ENCODE measurements at regions not wholly inside any gene's neighbourhood (a gene's known extent, or its start where the extent isn't known, plus 50 kb on each side); places are given as distances from the start of the nearest gene placed in this dataset.

GRCh38 chr2:126145752-126146151 lies 510.2 kb upstream of the GYPC start:
- TF ChIP-seq CTCF (IDR thresholded peaks at IDR 0.05; ENCODE audit: low read depth, low read length) (no peak), EZH2phosphoT487 (IDR thresholded peaks at IDR 0.05; ENCODE audit: low read depth) (no peak)
